ENCODE measurements at regions not wholly inside any gene's neighbourhood (a gene's known extent, or its start where the extent isn't known, plus 50 kb on each side); places are given as distances from the start of the nearest gene placed in this dataset.

- peak; percentile 61 to 81 for DNase-seq
- peaks cover 3% of the 10 kb centered on the region for H3K4me1 ChIP-seq
- 0 to 2% (median 1%) methylated on average over 40 to 59 of the region's 59 CpGs for whole genome bisulfite sequencing, 3 donors
Measured at GRCh38 chr6:7051780-7052442, 55.9 kb upstream of the RREB1 start.

GRCh38 chr6:7052443-7053011, 55.2 kb upstream of the RREB1 start:
- peaks cover 3% of the 10 kb centered on the region for H3K4me1 ChIP-seq
- H3K4me3 ChIP-seq: peak overlapping the region; percentile 70
- intact Hi-C loops (cut with DNase I): loop anchor here (5.0 kb wide), 5 partner anchors 55 to 295 kb away; partner anchors contain the start of gene RREB1 (in 1 of the 2)
- H3K9me3 ChIP-seq: no peaks in the 10 kb centered on the region
- no peaks in the 10 kb centered on the region for H3K36me3 ChIP-seq (ENCODE audit: insufficient read depth in 1 of 2, low read depth in 1 of 2)
- WGBS, 3 donors: 2% methylated on average over 23 to 31 of the region's 31 CpGs
- peak; percentile 79 to 92 for DNase-seq
- H3K27ac ChIP-seq: peak overlapping the region; percentile 96
- TF ChIP-seq CTCF (IDR thresholded peaks at IDR 0.05): no peak
- H3K27me3 ChIP-seq (ENCODE audit: insufficient read depth in 3 of 3, low read length in 2 of 3): no peaks in the 10 kb centered on the region
- ATAC-seq: peak; percentile 89 to 91 (median 90)

More at GRCh38 chr6:7051780-7052442, 55.9 kb upstream of the RREB1 start:
- no peaks in the 10 kb centered on the region for H3K36me3 ChIP-seq (ENCODE audit: insufficient read depth in 1 of 2, low read depth in 1 of 2)
- TF ChIP-seq CTCF (IDR thresholded peaks at IDR 0.05): no peak
- intact Hi-C loops (cut with DNase I): loop anchor here (5.0 kb wide), 5 partner anchors 55 to 295 kb away; partner anchors contain the start of gene RREB1 (in 1 of the 2)
- H3K9me3 ChIP-seq: no peaks in the 10 kb centered on the region
- peak overlapping the region; percentile 70 for H3K4me3 ChIP-seq
- no peaks in the 10 kb centered on the region for H3K27me3 ChIP-seq (ENCODE audit: insufficient read depth in 3 of 3, low read length in 2 of 3)
- ATAC-seq: peak; percentile 76 to 79 (median 78)
- peak overlapping the region; percentile 96 for H3K27ac ChIP-seq

GRCh38 chr6:7053125-7053774, 54.5 kb upstream of the RREB1 start:
- no peaks in the 10 kb centered on the region for H3K9me3 ChIP-seq
- DNase-seq (no peak), ATAC-seq (no peak)
- no peak for TF ChIP-seq CTCF (IDR thresholded peaks at IDR 0.05)
- no peaks in the 10 kb centered on the region for H3K27me3 ChIP-seq (ENCODE audit: insufficient read depth in 3 of 3, low read length in 2 of 3)
- intact Hi-C loops (cut with DNase I): loop anchor here (5.0 kb wide), 5 partner anchors 54 to 296 kb away; partner anchors contain the start of gene RREB1 (in 1 of the 2)
- no peaks in the 10 kb centered on the region for H3K36me3 ChIP-seq (ENCODE audit: insufficient read depth in 1 of 2, low read depth in 1 of 2)
- WGBS, 3 donors: 27 to 54% (median 33%) methylated on average over 5 of the region's 5 CpGs
- peak overlapping the region; percentile 70 for H3K4me3 ChIP-seq
- peak overlapping the region; percentile 96 for H3K27ac ChIP-seq
- H3K4me1 ChIP-seq: peaks cover 7% of the 10 kb centered on the region
